ENCODE measurements at regions not wholly inside any gene's neighbourhood (a gene's known extent, or its start where the extent isn't known, plus 50 kb on each side); places are given as distances from the start of the nearest gene placed in this dataset.

DNA sequence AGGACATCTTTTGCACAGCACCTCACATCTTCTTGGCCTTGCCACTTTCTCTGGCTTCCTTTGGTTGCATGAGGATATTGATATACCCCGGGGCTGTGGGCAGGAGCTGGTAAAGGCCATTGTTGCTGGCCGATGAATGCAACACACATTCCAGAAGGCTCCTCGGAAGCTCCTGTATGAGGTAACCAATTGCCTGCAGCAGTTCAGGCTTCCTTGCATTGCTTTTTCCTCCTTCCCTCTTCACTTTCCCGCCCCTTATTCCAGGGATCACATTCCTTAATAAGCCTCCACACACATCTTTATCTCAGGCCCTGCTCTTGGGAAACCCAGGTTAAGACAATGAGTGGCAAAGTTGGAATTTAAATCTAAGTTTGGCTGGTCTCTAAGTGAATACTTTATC is 505.4 kb upstream of the CLINT1 start:
- Histone ChIP-seq H3K4me1 (peaks cover 9% of the 10 kb centered on the region), H3K36me3 (replicated peaks in 1 of 2; ENCODE audit: insufficient read depth in 1 of 2, low read depth in 2 of 2) (no peaks in the 10 kb centered on the region), H3K27me3 (no peaks in the 10 kb centered on the region), H3K9me3 (no peaks in the 10 kb centered on the region), H3K4me3 (no peak overlapping the region), H3K27ac (no peak overlapping the region)
- WGBS, 2 donors, result 69 to 85% methylated on average over 4 of the region's 4 CpGs
- DNase-seq (no peak), ATAC-seq (no peak)
- no peak for TF ChIP-seq POLR2A (IDR thresholded peaks at IDR 0.05)
- TF ChIP-seq, protein P1, sequence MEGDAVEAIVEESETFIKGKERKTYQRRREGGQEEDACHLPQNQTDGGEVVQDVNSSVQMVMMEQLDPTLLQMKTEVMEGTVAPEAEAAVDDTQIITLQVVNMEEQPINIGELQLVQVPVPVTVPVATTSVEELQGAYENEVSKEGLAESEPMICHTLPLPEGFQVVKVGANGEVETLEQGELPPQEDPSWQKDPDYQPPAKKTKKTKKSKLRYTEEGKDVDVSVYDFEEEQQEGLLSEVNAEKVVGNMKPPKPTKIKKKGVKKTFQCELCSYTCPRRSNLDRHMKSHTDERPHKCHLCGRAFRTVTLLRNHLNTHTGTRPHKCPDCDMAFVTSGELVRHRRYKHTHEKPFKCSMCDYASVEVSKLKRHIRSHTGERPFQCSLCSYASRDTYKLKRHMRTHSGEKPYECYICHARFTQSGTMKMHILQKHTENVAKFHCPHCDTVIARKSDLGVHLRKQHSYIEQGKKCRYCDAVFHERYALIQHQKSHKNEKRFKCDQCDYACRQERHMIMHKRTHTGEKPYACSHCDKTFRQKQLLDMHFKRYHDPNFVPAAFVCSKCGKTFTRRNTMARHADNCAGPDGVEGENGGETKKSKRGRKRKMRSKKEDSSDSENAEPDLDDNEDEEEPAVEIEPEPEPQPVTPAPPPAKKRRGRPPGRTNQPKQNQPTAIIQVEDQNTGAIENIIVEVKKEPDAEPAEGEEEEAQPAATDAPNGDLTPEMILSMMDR (IDR thresholded peaks at IDR 0.05), result no peak
- intact Hi-C loops (cut with DNase I), result no loop called here

DNA sequence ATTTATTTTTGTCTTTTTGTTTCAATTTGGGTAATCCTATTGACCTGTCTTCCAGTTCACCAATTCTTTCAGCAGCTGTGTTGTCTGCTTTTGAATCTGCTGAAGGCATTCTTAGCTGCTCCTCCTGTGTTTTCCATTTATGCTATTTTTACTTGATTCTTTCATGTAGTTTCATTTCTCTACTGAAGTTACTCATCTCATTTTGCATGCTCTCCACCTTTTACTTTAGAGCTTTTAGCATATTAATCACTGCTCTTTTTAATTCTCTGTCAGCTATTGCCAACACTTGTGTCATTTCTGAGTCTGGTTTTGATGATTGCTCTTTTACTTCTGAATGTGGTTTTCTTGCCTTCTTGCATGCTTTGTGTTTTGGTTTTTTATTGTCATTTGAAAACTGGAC is 496.0 kb upstream of the CLINT1 start:
- TF ChIP-seq, protein P1 (IDR thresholded peaks at IDR 0.05), result no peak
- H3K9me3 ChIP-seq, result no peaks in the 10 kb centered on the region
- H3K4me1 ChIP-seq, result no peaks in the 10 kb centered on the region
- DNase-seq (no peak), ATAC-seq (no peak)
- H3K27ac ChIP-seq, result no peak overlapping the region
- no peaks in the 10 kb centered on the region for H3K27me3 ChIP-seq
- no peaks in the 10 kb centered on the region for H3K36me3 ChIP-seq (replicated peaks in 1 of 2; ENCODE audit: insufficient read depth in 1 of 2, low read depth in 2 of 2)
- H3K4me3 ChIP-seq, result no peak overlapping the region
- intact Hi-C loops (cut with DNase I), result no loop called here

DNA sequence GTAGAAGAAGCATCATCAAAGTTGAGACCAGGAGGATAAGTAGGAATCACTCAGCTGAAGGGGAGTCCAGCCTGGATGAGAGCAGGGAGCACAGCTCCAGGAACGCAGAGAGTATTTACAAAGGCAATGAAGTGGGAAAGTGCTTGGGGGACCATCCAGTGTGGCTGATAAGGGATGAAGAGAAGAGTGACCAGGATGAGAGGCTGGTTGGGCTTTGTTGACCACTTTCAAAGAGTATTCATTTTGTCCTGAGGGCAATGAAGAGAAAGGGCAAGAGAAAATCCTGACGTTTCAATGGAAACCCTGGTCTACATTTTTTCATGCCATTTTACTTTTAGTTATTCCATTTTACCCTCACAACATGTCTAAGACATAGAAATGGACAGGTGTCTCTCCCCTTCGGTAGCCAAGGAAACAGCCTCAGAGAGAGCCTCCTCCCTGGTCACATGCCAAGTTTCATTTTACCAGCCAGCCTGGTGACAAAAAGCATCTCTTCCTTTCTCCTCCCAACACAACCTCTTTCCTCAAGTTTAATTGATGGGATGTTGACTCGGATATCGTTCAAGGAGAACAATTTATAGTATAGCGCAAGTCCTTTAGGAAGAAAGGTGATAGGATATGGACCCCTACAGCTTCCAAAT is 492.7 kb upstream of the CLINT1 start:
- H3K4me1 ChIP-seq, result no peaks in the 10 kb centered on the region
- no peak for TF ChIP-seq POLR2A (IDR thresholded peaks at IDR 0.05)
- TF ChIP-seq, protein P1 (IDR thresholded peaks at IDR 0.05), result no peak
- no peaks in the 10 kb centered on the region for H3K36me3 ChIP-seq (replicated peaks in 1 of 2; ENCODE audit: insufficient read depth in 1 of 2, low read depth in 2 of 2)
- no peaks in the 10 kb centered on the region for H3K9me3 ChIP-seq
- intact Hi-C loops (cut with DNase I), result no loop called here
- no peaks in the 10 kb centered on the region for H3K27me3 ChIP-seq
- WGBS, 2 donors, result 80 to 83% methylated on average over 6 of the region's 6 CpGs
- H3K27ac ChIP-seq, result no peak overlapping the region
- ATAC-seq (no peak), DNase-seq (no peak)
- H3K4me3 ChIP-seq, result no peak overlapping the region

DNA sequence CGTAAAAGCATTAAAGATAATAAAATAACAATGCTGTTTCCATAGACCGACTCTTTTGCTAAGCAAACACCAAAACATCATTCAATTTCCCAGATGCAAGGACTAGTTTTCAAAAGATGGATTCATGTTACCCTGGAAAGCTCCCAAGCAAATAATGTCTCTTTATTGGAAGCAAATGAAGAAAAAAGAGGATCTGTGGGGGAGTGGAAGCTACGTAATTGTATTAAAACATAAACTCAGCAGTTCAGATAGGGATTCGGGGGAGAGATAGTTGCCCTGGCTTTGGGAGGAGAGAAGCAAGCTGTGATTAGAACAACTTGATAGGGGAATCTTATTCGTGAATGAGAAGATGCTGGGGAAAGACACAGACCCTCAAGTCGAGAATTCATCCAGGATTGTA is 491.0 kb upstream of the CLINT1 start:
- 64 to 67% methylated on average over 6 of the region's 6 CpGs for WGBS, 2 donors
- no peak for TF ChIP-seq POLR2A (IDR thresholded peaks at IDR 0.05)
- TF ChIP-seq, protein P1 (IDR thresholded peaks at IDR 0.05), result no peak
- intact Hi-C loops (cut with DNase I), result no loop called here
- Histone ChIP-seq H3K27ac (no peak overlapping the region), H3K4me3 (no peak overlapping the region), H3K4me1 (no peaks in the 10 kb centered on the region), H3K9me3 (no peaks in the 10 kb centered on the region), H3K27me3 (no peaks in the 10 kb centered on the region), H3K36me3 (replicated peaks in 1 of 2; ENCODE audit: insufficient read depth in 1 of 2, low read depth in 2 of 2) (no peaks in the 10 kb centered on the region)
- ATAC-seq (no peak), DNase-seq (no peak)

DNA sequence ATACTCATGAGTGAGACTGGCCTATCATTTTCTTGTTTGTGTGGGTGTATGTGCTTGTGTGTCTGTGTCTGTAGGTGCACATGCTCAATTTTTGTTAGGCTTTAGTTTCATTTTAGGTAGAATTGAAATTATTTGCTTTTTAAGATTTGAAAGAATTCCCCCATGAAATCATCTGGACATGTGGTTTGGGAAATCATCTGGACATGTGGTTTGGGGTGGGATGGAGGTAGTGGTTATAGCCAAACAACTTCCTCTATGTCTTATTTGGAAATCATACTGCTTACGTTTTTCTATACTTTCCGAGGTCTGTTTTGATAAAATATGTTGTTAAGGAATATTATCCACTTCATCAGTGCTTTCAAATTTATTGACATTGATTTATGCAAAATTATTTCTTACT is 485.4 kb upstream of the CLINT1 start:
- Histone ChIP-seq H3K36me3 (replicated peaks in 1 of 2; ENCODE audit: insufficient read depth in 1 of 2, low read depth in 2 of 2) (no peaks in the 10 kb centered on the region), H3K27me3 (no peaks in the 10 kb centered on the region), H3K27ac (no peak overlapping the region), H3K9me3 (no peaks in the 10 kb centered on the region), H3K4me3 (no peak overlapping the region), H3K4me1 (no peaks in the 10 kb centered on the region)
- intact Hi-C loops (cut with DNase I), result no loop called here
- no peak for DNase-seq
- no peak for ATAC-seq
- TF ChIP-seq POLR2A (IDR thresholded peaks at IDR 0.05), result no peak
- TF ChIP-seq, protein P1 (IDR thresholded peaks at IDR 0.05), result no peak
- 57 to 64% methylated on average over 2 of the region's 2 CpGs for WGBS, 2 donors
